HS-27A (cell line): ENCODE measurements at regions not wholly inside any gene's neighbourhood (a gene's known extent, or its start where the extent isn't known, plus 50 kb on each side); places are given as distances from the start of the nearest gene placed in this dataset.
"Not testable (repeated sequence)": the region's sequence is repeated elsewhere in the genome, so short reads cannot be mapped to it uniquely, and the experiment has no call there.

Experiments used
- DNase-seq: peaks from one replicate; pipeline ENCODE4 v3.0.0-alpha.2; 2012; ENCODE audit warnings: low read depth, missing footprints

DNA sequence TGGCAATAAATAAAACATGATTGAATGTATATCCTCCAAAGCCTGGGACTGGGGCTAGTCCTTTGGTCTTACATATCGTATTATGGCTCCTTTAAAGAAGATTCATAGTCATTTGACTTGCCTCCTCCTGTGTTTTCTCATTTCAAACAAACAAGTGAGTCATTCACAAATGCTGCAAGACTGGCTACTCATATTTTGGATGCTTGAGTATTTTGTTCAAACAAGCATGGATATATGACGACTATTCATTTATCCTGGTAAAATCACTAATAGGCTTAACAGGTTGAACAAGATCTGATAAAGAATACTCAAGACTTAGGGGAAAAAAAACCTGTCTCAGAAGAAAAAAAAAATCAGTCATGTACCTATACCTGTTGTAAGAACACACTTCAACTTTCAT lies 111.1 kb upstream of the CCDC28A start:
- no peak for DNase-seq

DNA sequence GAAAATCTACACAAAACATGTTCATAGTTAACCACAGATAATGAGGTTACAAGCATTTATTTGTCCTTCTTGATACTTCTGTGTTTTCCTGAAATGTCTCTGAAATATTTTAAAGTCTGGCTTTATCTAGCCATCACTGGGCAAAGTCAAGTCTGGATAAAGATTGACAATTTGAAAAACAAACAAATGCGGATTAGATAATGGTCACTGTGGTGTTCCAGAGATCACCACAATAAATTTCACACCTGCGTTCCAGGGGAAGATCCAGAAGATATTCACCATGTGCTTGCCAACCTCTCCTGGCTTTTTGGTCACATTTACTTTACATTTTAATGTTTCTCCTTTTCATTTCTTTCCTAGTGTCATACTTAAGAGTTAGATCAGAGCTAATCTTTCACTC lies 109.7 kb upstream of the CCDC28A start:
- no peak for DNase-seq

DNA sequence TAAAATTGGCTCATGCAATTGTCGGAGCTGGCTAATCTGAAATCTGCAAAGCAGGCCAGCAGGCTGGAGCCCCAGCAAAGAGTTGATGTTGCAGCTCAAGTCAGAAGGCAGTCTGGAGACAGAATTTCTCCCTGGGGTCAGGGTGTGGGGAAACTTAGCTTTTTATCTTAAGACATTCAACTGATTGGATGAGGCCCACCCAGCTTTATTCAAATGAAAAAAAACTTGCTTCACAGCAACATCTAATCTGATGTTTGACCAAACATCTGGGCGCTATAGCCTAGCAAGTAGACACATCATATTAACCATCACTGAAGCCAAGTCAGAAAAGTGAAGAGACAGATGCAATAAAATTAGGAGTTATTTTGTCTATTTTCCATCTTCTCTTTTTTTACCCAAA lies 108.8 kb upstream of the CCDC28A start:
- no peak for DNase-seq

DNA sequence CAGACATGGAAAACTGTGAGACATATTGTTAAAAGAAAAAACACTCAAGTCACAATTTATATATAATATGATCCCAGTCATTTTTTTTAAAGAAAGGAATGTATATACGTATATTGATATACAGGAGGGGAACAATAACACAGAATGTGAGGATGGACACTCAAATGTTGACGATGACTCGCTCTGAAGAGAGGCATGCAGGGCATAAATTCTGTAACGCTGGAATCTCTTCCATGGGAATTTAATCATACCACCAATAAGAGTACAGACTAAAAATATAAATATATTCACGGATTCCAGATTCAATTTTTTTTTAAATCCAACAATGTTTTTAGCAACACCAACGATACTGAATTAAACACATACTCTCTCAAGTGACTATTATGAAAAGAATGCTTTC lies 106.9 kb upstream of the CCDC28A start:
- peak; percentile 22 for DNase-seq

DNA sequence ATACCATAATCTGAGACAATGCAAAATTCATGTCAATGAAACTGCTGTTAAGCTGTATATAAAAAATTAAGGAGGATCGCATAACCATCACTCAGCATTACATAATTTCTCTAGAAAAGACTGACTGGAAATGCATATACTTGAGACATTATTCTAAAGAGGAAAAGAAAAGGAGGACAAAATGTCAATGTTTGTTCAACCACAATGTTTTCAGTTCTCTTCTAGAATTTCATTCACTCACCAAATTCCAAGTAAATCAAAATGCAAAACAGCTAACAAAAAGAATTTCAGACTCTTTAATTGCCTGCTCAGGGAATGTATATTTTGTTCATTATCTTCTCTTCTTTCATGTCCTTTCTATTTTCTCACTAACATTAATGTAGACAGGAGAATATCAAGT lies 106.2 kb upstream of the CCDC28A start:
- DNase-seq: no peak

DNA sequence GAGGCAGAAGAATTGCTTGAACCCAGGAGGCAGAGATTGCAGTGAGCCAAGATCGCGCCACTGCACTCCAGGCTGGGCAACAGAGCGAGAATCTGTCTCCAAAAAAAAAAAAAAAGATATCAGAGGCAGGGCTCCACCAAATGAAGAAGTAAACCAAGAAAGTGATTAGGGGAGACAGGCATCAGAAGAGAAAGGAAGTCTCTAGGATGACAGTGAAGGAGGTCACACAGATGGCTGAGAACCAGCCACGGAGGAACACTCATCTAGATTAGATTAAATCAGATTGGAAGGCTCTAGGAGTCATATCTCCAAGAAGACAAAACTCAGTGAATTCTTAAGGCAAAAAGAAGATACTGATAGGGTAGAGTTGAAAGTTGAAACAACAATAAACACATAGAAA lies 102.2 kb upstream of the CCDC28A start:
- DNase-seq: no peak

DNA sequence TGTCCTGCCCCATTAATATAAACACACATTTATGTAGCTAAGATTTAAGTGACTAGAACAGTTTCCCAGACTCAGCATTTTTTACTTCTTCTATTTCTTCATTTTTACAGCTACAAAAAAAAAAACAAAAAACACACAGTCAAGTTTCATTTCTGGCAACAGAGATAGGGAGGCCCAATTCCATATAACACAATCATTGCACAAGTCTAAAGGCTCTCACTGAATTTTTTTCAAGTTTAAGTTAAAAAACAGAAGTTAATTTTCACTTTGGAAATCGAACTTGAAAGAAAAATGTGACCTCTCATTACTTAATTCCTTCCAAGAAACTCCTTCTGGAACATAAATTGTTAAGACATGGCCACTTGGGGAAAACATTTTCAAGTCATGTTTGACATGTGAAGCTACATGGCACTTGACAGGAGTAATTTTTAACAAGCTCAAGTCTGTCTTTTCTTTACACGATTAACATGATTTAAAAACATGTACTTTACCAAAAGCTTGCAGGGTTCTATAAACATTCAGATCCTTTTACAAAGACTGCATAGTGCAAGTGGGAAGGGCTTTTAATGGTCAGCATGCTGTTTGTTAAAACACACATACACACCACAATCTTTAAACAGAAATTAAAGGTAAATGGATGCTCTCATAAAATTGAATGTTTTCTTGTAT lies 100.1 kb upstream of the CCDC28A start:
- DNase-seq: no peak

DNA sequence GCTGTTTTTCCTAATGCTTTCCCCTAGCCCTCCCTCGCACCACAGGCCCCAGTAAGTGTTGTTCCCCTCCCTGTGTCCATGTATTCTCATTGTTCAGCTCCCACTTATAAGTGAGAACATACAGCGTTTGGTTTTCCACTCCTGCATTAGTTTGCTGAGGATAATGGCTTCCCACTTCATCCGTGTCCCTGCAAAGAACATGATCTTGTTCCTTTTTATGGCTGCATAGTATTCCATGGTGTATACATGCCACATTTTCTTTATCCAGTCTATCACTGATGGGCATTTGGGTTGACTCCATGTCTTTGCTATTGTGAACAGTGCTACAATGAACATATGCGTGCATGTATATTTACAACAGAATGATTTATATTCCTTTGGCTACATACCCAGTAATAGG lies 99.1 kb upstream of the CCDC28A start:
- not testable (repeated sequence) for DNase-seq

DNA sequence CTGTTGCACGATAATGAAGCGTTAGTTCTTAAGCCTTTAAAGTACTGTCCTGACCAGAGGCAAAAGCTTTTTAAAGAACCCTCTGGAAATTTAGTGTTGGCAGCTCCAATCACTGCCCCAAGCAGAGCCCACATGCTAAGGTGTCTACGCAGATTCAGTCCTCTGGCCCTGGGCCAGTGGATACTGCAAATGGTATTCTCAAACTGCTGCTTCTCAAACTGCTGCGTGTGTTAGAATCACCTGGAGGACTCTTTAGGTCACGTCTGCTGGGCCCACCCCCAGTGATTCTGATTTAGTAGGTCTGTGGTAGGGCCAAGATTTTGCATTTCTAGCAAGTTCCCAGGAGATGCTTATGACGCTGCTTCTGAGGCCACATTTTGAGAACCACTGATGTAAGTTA lies 96.0 kb upstream of the CCDC28A start:
- DNase-seq: no peak

DNA sequence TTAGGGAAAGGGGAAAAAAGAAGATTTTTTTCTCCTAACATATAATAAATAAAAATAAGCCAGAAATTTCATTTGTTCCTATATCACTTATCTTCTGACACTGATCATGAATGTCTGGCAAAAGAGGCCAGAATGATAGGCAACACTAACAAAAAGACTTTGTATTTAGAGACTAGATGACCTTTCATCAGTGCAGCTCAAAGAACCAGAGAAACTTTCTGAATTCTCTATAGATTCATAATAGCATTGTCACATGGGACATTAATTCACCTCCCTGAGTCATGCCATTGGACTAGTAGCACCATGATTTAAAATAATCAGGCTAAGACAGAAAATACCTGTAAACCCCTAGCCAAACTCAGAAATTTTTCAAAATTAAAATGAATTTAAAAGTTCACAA lies 95.4 kb upstream of the CCDC28A start:
- DNase-seq: no peak

DNA sequence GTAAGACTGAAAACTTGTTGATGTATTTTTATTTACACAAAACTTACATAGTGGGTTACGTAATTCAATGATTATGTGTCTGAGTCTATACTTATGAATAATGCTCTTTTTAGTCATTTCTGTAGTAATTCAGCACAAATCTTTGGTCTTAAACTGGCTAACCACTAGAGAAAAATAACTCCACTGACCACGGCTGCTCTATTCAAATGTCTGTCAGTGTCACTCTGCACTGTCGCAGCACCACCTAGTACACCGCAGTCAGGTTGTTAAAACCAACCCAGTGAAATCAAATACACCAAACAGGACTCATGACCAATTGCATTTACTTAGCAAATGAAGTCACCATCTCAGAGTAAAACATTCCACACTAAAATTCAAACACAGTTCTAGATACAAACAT lies 93.5 kb upstream of the CCDC28A start:
- no peak for DNase-seq

DNA sequence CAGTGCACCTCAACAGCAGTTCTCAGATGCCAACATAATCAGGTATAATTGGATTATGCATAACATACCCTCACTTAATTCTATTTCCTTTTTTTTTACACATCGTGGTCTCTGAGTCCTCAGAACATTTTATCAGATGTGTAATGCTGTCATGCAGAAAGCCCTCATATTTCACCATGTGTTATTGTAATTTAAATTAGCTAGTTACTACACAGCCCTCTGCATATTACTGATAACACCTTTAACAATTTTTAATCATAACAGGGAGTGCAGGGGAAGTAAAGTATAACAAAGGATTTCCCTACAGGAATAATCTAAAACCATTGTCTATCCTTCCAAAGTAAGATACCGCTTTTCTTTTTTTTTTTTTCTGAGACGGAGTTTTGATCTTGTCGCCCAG lies 91.9 kb upstream of the CCDC28A start:
- no peak for DNase-seq

DNA sequence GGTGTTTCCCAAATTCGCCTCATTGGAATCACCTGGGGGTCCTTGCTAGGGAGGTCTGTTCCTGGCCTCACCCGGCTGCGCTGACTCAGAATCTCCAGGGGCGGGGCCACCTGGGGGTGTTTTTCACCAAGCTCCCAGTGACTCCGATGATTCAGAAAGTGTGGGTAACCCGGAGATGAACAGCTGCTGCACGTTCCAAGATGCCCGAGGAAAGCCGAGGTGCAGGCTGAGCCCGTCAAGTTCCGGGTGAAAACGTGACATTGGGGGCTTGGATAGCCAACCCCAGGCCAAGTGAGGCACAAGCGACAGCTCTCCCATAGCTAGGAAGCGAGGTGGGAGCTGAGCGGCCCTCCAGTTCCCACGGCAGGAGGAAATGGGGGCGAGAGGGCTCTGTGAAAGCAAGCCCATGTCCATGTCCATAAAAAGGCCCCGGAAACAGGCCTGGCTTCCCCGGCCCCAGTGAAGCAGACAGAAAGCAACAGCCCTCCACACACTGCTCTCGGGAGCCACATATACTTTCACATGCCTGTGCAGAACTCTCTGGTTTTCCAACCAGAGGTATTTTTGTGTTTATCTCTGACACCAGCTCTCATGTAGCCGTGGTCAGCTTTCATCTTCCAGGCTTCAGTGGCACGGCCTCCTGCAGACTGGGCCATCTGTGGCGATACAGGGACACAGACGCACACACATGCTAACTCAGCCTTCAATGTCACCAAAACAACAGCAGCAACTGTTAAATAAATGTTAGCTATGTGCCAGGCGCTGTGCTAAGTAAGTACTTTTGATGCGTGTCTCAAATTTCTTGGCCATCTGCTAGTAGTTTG lies 90.7 kb upstream of the CCDC28A start:
- DNase-seq: no peak

DNA sequence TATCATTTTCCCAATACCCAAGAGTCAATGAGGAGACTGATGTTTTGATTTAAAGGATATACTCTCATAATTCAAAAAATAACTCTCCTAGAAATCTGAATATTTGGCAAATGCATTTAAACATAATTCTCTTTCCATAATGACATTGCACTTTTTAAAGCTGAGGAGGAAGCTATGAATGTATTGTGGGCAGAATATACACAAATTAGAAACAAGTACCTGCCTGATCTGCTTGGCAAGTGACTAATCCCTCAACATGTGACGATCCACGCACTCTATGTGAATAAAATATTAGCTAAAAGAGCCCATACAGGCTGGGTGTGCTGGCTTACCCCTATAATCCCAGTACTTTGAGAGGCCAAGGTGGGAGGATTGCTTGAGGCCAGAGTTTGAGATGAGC lies 88.3 kb upstream of the CCDC28A start:
- no peak for DNase-seq

DNA sequence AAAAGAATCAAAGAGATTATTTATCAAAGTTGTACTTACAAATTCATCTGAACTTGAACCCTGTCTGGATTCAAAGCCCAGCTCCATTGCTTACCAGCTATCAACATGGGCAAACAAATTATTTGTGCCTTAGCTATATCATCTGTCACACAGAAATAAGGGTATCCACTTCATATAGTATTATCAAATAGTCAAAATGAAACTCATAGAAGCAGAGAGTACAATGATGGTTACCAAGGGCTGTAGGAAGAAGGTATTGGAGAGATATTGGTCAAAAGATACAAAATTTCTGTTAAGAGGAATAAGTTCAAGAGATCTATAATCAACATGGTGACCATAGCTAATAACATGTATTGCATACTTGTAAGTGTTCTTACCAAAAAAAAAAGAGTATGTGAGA lies 87.8 kb upstream of the CCDC28A start:
- no peak for DNase-seq

DNA sequence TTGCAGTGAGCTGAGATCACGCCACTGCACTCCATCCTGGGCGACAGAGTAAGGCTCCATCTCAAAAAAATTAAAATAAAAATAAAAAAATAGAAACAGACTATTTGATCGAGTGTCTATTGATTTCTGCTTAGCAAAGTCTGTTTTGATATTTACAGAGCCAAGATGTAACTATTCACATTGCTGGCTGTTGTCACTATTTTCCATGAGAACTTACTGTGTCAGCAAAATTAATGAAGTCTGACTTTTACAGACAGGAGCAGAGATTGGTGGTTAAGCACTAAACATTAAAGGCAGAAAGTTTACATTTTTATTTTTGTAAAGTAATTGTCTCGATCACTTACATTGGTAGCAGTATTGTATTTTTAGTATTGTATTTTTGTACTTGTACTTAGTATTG lies 85.0 kb upstream of the CCDC28A start:
- DNase-seq: no peak

DNA sequence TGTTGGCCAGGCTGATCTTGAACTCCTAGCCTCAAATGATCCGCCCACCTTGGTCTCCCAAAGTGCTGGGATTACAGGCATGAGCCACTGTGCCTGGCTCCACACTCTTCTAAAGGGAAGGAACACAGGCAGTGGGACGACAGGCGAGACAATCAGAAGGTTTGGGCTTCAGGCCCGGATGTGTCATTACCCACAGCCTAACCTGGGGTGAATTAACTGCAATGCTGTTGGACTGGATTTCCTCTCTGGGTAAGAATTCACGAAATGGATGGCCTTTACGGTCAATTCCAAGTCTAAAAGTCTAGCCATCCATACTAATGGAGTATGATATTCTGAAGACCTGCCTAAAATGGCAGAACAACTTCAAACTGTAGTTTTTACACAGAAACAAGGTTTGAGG lies 83.7 kb upstream of the CCDC28A start:
- no peak for DNase-seq

DNA sequence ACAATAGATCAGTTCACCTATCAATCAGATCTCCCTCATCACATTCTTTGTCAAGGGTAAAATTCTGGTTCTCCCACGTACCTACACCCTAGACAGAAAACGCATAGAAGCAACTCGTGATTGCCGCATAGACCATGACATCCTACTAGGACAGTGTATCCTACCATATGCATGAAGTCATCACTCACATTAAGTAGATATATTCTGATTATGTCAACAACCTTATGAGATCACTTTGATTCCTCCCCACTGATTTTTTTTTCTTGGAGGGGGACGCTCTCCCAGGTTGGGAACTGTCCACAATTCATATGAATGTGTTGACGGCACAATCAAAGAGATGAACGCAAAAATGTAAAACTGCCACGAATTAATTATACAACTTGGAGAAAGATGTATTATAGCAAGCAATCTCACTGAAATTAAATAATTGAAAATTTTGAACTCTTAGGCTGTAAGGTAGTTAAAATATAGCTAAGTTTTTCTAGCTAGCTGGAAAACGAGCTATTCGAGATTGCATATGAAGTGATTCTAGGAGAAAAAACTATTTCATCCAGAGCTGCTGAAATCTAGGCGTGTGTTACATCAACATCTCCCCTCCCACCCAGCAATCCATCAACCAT lies 82.5 kb upstream of the CCDC28A start:
- no peak for DNase-seq

DNA sequence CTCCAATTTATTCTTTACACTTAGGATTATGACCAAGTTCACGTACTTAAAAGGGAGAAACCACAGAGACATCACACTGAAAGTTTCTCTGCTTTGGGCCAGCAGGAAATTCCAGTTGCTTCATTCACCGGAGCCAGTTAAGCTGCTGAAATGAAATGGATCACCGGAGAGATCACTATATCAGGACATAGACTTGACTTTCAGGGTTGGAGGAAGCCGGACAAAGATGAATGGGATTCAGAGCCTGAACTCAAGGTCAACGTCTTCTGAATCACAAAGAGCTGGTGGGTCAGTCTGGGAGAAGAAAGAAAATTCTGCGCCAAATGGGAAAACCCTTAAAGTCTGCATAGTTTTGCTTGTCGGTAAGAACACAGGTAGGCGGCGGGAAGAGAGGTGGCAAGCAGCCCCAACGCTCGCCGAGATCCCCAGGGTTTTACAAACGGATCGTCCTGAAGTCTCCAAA lies 81.9 kb upstream of the CCDC28A start:
- DNase-seq: peak; percentile 14

DNA sequence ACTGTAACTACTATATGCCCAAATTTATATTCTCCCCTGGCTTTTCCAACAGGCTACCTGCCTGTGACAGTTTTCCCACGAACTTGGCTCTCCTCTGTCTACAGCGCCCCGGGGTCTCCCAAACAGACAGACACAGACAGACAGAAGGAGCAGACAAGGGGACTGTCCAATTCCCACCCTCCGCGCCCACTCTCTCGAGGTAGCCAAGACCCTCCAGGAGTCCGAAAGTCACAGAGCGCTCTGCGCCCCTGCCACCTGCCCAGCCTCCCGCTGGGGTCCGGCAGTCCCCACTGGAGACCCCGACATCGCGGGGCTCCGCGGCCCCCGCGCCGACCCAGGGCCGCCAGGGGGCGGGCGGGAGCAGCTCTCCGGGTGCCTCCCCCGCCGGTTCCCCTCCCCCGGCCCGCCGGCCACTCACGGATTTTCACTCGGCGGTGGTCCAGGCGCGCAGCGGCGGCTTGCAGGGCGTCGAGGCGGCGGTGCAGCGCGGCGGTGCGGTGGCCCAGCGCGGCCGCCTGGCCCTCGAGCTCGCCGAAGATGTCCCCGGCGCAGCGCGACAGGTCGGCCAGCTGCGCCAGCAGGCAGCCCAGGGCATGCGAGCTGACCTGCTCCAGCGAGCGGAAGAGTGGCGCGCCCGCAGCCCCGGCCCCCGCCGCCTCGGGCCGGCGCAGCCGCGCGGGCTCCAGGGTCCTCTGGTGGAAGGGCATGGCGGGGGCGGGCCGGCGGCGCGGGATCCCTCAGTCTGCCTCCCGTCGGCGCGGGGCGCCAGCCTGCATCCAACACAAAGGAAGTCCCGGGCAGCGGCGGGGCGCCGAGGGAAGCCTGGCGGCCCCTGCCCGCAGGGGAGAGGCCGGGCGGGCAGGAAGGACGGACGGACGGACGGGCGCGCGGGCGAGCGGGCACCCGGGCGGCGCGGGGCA lies 81.3 kb upstream of the CCDC28A start:
- peak; percentile 17 for DNase-seq

DNA sequence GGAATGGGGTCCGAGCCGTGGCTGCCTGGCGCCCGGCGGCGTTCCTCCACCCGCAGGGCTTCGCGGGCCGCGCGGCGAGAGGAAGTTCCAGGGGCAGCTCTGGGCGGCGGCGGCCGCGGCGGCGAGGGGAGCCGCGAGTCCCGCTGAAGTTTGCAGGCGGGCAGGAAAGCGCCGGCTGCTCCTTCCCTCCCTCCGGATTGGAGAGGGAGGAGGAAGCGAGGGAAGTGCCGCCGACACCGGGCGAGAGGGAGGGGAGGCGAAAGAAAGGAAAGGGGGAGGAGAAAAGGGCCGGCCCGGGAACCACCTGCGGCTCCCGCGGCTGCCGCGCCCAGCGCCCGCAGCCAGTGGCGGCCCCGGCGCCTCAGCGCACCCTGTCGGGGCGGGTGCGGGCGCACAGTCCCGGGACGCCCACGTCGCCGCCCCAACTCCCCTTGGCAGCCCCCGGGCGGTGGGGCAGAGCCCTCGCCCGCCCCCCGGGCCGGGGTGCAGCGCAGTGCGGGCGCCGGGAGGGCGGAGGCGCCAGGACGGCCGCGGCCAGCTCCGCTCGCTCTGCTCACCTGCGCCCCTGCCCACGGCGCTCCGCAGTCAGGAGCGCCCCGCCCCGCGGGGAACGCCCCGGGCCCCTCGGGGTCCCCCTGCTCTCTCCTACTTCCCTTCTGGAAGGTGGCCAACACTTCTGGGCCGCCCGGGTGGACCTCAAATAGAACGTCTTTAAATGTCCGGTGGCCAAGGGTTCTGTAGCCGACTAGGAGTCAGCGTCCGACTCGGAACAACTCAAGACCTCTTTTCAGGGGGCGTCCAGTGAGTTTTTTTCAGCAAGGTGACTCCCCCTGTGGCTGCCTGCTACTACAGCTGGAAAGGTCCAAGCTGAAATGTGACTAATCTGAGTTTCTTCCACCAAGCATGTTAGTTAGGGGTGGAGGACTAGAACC lies 80.3 kb upstream of the CCDC28A start:
- DNase-seq: peak; percentile 33
